GM18502 (cell line): ENCODE measurements at regions not wholly inside any gene's neighbourhood (a gene's known extent, or its start where the extent isn't known, plus 50 kb on each side); places are given as distances from the start of the nearest gene placed in this dataset.

Experiments
- ATAC-seq: cut with Tn5 transposase; IDR thresholded peaks from one replicate; pipeline ENCODE4 v1.9.1; 2021; ENCODE audit warnings: mild to moderate bottlenecking; ENCODE audit not compliant: unreplicated experiment, poor library complexity

DNA sequence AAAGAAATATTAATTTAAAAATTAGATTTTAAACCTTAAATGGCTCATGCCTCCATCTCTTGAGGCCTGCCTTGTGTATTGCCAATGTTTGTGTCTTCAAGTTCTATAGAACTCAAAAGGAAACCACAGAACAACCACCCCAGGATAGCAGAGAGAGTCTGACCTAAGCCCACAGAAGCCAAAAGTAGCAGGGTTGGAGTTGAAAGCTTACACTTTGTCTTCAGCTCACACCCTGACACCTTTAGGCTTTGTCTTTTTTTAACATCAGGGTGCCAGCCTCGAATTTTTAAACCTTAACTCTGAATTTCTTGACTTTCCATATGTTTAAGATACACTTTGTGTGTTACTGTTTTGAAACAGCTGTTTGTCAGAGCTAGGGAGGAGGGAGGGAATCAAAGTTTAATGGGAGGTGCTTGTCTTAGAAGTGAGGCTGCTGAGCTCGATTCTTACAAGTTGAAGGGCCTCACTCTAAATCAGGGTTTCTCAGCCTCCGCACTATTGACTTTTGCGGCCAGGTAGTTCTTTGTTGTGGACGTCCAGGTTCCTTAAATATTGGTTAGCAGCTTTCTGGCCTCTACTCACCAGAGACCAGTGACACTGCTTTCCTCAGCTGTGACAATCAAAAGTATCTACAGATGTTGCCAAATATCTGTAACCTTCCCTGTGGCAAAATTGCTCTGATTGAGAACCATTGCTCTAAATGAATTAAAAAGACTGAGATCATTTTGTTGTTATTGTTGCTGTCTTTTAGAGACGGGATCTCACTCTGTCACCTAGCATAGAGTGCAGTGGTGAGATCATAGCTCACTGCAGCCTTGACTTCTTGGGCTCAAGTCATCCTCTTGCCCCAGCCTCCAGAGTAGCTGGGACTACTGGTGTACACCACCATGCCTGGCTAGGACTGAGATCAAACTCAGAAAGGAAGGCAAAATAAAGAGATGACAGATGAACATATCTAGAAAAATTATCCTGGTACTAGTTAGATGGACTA is 139.2 kb upstream of the EOMES start:
- no peak for ATAC-seq

GRCh38 chr3:27865731-27866130 is 143.6 kb upstream of the EOMES start:
- no peak for ATAC-seq

DNA sequence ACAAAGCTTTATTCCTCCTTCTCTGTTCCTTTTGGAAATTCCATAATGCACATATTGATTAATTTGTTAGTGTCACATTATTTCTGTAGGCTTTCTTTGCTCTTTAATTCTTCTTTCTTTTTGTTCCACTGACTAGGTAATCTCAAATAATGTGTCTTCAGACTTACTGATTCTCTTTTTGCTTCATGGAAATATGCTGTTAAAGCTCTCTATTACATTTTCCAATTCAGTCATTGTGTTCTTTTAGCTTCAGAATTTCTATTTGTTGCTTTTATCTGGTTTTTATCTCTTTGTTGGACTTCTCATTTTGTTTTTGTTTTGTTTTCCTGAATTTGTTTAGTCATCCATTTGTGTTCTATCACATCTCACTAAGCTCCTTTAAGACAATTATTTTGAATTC is 147.0 kb upstream of the EOMES start:
- ATAC-seq, result no peak

GRCh38 chr3:27877061-27878013 is 155.2 kb upstream of the EOMES start:
- ATAC-seq, result no peak

- no peak for ATAC-seq
Measured at GRCh38 chr3:27878014-27878383, 155.9 kb upstream of the EOMES start.

GRCh38 chr3:27880969-27881892 is 159.1 kb upstream of the EOMES start:
- peak; percentile 60 for ATAC-seq

- no peak for ATAC-seq
Measured at GRCh38 chr3:27883266-27883665, 161.1 kb upstream of the EOMES start.

DNA sequence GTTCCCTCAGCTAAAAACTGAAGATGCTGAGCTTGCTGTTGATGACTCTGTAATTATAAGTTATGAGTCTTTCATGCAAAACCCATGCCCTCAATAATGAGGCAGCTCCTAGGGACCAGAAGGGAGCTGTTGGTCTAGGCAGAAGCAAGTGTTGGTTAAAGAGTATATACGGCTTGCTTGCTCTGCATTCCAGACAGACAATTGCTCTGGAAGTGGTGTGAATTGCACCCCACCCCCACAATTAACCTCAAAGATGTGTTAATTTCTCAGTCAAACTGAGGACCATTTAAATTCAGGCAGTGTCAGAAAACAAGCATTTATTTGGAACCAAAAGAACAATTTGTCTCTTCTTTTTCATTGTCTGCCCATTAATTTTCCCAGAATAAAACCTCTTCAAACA is 163.5 kb upstream of the EOMES start:
- ATAC-seq, result no peak

DNA sequence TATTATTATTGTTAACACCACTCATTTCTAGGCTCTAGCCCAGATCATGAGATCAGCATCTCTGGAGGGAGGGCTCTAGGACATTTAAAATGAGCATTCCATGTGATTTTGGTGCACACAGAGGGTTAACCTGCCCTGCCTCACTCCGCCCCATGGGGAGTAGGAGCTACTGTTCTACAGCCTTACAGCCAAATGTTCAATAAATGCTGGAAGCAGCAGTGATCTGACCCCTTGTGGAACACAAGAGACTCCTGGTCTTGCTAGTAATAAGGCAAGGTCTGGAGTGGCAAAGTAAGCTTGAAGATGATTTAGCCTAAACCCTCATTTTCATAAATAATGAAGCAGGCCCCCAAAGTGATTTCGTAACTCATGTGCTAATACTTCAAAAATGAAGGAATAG is 166.4 kb upstream of the EOMES start:
- ATAC-seq, result no peak

GRCh38 chr3:27889745-27890144 is 167.6 kb upstream of the EOMES start:
- no peak for ATAC-seq

GRCh38 chr3:27900316-27900715 is 178.2 kb upstream of the EOMES start:
- ATAC-seq, result no peak

DNA sequence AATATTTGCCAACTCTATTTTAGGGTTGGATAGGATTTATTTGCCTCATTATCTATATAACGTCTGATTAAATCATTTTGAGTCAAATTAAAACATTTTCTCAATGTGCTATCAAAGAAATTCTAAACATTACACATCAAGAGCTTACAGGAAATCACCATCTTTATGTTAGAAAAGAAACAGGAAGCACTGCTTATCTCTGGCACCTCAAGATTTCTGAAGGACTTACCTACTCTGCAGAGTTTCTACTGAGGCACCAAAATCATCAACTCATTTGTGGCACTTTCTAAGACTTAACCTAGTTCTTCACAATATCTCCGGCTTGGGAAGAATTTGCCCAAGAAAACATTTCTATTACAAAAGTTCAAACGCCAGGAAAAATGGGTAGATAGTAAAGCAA is 181.3 kb upstream of the EOMES start:
- ATAC-seq, result no peak

DNA sequence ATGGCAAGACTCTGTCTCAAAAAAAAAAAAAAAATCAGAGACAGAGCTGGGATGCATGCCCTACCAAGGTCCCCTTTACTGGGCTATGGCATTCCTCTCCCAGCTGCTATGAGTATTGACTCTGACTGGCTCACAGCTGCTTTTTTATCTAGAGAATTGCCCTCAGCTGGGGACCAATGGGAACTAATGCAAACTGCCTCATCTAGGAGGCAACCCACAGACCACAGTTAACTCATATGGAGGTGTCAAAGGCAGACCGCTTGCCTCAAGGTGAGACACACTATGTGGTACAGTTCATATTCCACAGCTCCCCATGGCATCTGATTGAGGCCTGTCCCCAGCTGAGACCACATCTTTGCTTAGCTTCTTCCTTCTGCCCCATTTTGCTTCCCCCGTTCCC is 183.5 kb upstream of the EOMES start:
- ATAC-seq, result no peak

- no peak for ATAC-seq
Measured at GRCh38 chr3:27907148-27907547, 185.0 kb upstream of the EOMES start.

DNA sequence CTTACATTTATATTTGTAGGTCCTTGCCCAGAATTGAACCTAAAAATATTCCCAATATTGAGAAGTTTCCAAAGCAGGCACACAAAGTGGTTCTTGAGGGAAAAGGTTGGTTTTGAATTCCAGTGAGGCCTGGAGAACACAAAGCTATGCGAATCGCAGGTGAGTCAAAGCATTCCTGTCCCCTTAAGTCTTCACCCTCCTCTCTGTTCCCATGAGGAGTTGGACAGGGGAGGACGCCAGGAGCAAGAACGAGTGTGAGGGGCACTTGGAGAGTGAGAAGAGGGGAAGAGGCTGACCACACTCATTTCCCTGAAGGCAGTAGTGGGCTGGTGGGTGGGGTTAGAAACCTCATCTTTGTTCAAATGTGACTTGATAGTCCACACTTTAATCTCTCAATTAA is 185.8 kb upstream of the EOMES start:
- no peak for ATAC-seq

DNA sequence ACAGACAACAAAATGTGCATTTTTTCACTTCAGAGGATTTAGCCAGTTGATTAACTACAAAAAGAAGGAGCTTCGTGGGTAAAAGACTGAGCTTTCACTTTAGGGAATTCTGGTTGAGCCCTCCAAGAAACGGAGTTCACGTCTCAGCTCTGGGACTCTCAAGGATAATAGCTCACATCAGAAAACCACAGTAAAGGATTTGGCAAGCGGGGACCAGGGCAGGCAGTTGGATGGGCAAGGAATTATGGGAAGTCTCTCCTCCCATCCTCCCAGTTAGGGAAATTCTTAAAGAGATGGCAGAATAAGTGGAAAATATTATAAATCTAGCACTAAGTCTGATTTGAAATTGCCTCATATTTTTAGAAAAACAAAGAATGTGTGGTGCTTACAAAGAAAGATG is 188.3 kb upstream of the EOMES start:
- ATAC-seq, result no peak

GRCh38 chr3:27914199-27914598 is 192.1 kb upstream of the EOMES start:
- ATAC-seq, result no peak

- ATAC-seq, result no peak
Measured at GRCh38 chr3:27923349-27924068, 201.4 kb upstream of the EOMES start.

DNA sequence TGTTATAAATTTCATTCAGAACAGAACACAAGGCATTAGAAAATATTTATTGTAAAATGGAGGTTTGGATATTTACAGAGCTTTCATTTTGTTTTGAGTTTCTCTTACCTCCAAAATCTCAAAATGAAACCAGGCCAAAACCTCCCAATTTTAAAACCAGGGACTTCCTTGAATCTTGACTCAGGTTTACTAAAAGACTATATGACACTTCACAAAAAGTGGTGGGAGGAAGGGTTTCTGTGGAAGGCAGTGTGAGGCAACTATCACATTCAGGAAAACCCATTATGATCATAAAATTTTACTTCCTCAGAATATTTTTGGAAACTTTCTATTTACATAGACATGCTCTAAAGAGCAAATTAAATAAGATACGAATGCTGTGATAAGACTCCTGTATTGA is 205.8 kb upstream of the EOMES start:
- no peak for ATAC-seq
